Loucy (cell line): ENCODE measurements at regions not wholly inside any gene's neighbourhood (a gene's known extent, or its start where the extent isn't known, plus 50 kb on each side); places are given as distances from the start of the nearest gene placed in this dataset.

Experiments
- EZH2phosphoT487 ChIP-seq: fragments of 200-600 bp; IDR thresholded peaks from 2 replicates; pipeline ENCODE4 v1.6.1; 2018; ENCODE audit warnings: antibody characterized with exemption, mild to moderate bottlenecking, moderate library complexity, borderline replicate concordance
- TF ChIP-seq, protein P1 (sequence below): fragments of 200-600 bp; sonication (generic); conservative IDR thresholded peaks from 2 replicates; pipeline ENCODE4 v1.5.1; 2014; ENCODE audit warnings: mild to moderate bottlenecking, antibody characterized with exemption, low read length

DNA sequence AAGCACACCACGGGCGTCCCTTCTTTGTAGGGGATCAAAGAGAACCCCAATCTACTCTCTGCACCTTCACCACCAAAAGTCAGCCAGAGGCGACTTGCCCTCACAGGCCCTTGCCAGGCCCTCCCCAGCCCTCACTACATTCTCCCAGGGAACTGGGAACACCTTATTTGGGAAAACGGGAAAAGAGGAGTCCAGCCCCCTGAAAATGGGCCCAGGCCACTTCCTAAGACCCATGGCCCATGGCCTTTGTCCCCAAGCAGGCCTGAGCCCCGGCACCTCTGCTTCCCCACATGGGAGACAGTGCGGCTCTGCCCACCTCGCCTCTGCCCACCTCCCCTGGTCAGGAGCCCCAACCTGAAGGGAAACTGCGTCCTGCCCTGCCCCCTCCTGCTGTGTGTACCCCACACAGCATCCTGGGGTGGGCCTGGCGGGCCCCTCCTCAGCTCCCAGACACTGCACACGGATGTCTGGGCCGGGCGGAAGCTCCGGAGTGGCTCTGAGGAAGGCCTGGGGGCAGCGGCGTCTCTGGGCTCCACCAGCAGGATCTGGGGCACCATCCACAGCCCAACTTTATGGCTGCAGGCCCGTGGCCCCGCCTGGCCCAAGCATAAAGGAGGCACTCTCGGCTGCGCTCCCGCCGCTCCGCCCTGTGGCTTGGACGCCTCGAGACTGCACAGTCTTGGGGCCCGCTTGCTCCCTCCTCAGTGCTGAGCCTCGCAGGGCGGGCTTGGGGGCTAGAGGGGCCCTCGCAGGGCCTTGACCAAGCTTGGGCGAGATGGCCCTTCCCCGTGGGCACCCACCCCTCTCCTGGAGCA, 70.3 kb upstream of the GPC1 start:
- TF ChIP-seq, protein P1, sequence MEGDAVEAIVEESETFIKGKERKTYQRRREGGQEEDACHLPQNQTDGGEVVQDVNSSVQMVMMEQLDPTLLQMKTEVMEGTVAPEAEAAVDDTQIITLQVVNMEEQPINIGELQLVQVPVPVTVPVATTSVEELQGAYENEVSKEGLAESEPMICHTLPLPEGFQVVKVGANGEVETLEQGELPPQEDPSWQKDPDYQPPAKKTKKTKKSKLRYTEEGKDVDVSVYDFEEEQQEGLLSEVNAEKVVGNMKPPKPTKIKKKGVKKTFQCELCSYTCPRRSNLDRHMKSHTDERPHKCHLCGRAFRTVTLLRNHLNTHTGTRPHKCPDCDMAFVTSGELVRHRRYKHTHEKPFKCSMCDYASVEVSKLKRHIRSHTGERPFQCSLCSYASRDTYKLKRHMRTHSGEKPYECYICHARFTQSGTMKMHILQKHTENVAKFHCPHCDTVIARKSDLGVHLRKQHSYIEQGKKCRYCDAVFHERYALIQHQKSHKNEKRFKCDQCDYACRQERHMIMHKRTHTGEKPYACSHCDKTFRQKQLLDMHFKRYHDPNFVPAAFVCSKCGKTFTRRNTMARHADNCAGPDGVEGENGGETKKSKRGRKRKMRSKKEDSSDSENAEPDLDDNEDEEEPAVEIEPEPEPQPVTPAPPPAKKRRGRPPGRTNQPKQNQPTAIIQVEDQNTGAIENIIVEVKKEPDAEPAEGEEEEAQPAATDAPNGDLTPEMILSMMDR: no peak
- no peak for TF ChIP-seq EZH2phosphoT487
